Cardiac septum (tissue), 1 donor: ENCODE measurements at regions not wholly inside any gene's neighbourhood (a gene's known extent, or its start where the extent isn't known, plus 50 kb on each side); places are given as distances from the start of the nearest gene placed in this dataset.
"Not testable (repeated sequence)": the region's sequence is repeated elsewhere in the genome, so short reads cannot be mapped to it uniquely, and the experiment has no call there.

ENCODE experiments used
- DNase-seq: peaks from one replicate; pipeline ENCODE4 v3.0.0-alpha.2; 2020; ENCODE audit warnings: low spot score
- intact Hi-C: fragments of 100-400 bp; cut with DNase I; formaldehyde crosslinking; loops from one replicate; pipeline ENCODE4 v1.14.0; 2022
- donor health status: DM: no; HTN: no; CAD: no.

DNA sequence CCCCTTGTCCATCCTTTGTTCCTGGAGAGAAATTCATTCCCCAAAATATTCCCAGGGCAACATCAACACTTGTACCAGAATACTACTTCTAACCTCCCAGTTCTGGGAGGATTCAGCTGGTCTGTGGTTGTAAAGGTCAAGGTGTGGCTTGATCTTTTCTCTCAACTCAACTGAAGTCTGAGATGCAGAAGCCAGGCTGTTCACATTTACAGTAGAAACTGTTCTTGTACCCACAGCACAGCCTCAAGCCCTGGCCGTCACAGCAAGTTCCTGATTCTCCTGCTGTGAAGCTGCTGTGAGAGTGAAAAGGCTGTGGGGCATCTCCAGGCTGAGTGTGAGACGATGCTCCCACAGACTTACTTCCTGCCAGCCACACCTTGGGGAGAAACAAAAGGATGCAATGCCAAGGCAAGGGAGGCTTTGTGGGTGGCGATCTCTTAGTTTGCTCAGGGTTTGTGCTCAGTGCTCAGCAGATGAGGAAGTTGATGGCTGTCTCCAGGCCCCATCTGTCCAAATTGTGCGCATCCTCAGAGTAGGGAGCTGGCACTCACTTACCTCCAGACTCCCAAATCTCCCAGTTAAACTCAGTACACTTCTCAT is 143.9 kb upstream of the FOXA2 start:
- intact Hi-C loops, result no loop called here
- no peak for DNase-seq

DNA sequence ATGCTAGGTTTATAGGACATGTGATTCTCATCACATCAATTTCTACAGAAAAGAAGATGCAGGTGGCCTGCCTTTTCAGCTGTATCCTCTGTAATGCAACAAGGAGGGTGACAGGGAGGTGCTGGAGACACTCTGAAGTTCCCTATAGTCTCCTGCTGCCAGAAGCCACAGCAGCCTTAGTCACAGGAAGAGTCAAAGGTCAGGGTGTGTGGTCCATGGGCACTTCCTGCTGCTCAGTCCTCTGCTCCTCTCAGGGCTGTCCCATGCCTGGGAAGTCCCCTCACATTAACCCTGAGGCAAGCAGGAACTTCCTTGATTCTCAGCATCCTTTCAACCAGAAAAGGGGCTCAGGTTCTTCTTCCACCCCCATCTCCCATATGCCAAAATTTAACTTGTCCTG is 144.8 kb upstream of the FOXA2 start:
- no peak for DNase-seq
- intact Hi-C loops, result no loop called here

DNA sequence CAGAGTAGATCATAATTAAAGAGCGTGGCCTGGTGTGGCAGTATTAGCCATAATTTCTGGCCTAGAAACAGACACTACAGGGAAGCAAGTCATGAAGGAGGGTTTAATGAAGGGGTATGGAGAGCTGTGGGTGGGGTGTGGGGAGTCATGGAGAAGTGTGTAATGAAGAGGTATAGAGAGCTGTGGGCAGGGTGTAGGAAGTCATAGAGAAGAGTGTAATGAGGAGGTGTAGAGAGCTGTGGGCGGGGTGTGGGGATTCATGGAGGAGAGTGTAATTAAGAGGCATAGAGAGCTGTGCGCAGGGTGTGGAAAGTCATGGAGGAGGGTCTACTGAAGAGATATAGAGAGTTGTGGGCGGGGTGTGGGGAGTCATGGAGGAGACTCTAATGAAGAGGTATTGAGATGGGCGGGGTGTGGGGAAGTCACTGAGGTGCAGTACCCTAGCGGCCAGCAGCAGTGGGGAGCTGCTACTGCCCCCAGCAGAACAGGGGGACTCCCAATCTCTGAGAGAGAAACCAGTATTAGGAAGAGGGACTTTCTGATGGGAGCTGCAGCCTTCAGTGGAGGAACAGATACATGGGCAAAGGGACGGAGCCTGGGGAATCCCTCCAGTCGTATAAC is 145.4 kb upstream of the FOXA2 start:
- intact Hi-C loops, result no loop called here
- no peak for DNase-seq

DNA sequence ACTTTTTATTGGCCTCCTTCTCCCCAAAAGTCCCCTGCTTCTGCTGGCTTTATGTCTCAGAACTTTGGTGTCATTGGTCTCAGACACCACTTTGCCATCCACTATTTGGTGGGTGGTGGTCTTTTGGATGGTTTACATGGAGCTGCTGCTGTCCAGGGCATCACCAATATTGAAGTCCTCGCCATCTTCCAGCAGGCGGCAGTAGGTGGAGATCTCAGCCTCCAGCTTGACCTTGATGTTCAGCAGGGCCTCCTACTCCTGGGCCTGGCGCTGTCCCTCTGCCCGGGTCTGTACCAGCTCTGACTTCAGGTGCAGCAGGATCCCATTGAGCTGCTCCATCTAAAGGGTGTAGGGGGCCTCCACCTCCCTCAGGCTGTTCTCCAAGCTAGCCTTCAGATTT is 148.4 kb upstream of the FOXA2 start:
- intact Hi-C loops, result no loop called here
- DNase-seq, result no peak

DNA sequence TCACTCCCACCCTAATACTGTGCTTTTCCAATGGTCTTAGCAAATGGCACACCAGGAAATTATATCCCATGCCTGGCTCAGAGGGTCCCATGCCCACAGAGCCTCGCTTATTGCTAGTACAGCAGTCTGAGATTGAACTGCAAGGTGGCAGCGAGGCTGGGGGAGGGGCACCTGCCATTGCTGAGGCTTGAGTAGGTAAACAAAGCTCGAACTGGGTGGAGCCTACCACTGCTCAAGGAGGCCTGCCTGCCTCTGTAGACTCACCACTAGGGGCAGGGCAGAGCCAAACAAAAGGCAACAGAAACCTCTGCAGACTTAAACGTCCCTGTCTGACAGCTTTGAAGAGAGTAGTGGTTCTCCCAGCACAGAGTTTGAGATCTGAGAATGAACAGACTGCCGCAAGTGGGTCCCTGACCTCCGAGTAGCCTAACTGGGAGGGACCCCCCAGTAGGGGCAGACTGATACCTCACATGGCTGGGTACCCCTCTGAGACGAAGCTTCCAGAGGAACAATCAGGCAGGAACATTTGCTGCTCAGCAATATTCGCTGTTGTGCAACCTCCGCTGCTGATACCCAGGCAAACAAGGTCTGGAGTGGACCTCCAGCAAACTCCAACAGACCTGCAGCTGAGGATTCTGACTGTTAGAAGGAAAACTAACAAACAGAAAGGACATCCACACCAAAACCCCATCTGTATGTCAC is 150.7 kb upstream of the FOXA2 start:
- intact Hi-C loops, DNase-seq: not testable (repeated sequence)

DNA sequence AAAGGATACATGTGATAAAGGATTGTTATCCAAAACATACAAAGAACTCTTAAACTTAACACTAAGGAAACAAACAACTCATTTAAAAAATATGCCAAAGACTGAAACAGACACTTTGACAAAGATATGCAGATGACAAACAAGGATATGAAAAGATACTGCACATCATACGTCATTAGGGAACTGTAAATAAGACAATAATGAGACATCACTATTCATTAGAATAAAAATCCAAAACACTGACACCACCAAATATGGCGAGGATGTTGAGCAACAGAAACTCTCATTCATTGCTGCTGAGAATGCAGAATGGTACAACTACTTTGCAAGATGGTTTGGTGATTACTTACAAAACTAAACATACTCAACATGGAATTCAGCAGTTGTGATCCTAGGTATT is 156.5 kb upstream of the FOXA2 start:
- DNase-seq, result no peak
- intact Hi-C loops, result no loop called here

DNA sequence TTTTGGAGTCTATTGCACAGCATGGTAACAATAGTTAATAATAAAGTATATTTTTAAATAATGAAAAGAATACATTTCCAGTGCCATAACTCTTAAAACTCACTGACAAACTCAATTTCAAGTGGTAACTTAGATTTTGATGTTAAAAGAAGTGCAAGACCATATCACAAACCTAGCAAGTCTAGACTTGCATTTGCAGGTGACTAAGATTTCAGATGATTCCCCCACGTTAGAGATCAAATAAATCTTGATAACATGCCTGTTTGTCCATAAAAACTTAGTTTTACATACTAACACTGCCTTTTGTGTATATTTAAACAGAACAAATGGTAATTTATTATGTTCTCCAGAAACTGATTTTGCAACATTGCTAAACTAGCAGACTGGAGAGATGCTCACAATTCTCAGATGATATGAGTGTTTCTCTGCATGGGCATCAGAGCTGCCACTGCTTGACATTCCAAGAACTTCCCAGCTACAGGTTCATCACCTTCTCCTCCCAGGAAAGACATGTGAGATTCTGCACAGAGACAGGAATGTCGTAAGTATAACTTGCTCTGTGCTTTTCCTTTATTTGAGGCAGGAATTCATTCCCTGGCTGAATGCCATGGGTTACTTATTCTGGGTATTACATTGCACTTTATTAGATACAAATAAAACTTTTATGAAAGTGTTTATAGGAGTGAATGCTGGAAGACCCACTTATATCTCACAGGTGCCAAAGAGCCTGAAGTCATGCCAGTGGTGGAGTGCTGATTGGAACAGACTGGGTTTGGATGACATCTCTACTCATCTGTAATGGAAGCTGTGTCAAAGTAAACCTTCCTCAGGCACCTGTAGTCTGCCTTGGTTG is 160.2 kb upstream of the FOXA2 start:
- no peak for DNase-seq
- intact Hi-C loops, result no loop called here

DNA sequence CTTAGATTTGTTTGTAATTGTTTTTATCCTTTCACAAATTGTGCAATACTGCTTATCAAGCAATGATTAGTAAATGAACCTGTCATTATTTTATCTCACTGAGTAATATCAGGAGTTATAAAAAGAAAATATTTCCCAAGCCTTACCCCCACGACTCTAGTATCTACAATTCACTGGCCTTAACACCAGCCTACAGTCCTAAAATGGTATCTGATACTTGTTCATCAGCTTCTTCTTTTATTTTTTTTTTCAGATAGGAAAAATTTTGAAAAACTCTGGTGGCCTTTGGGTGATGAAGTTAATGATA is 160.8 kb upstream of the FOXA2 start:
- DNase-seq, result no peak
- intact Hi-C loops, result no loop called here

DNA sequence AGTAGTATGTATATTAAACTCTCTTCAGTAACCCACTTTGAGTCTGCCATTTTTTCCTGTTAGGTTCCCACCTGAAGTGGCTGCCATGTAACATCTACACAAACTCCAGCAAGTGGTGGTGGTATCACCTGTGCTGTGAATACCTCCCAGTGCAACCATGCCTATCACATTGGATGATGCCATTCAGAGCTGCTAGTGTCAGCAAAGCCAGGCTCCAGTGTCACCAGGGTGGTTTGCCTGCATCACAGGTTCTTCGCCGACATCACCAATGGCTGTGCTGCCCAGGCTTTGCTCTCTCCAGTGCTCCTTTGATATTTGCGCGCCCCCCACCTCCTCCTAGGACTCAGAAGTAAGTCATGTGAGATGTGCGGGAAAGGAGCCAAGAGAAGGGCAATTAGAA is 162.6 kb upstream of the FOXA2 start:
- no peak for DNase-seq
- intact Hi-C loops, result no loop called here

DNA sequence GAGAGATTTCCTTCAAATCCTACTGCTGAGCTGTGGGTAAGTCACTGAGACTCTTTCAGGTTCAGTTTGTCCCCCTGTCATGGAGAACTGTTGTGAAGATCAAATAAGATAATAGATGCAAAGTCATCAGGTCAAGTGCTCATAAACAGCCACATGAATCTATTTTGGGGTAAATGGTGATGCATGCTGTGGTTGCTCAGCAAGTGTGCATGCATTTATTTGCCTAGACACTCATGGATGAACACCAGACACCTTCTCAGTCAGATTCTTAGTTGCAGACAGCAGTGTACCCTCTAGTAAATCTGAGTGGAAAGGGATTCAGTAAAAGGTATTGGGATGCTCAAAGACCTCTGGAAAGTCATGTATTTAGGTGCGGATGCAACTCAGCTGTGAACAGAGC is 168.0 kb upstream of the FOXA2 start:
- DNase-seq, result no peak

DNA sequence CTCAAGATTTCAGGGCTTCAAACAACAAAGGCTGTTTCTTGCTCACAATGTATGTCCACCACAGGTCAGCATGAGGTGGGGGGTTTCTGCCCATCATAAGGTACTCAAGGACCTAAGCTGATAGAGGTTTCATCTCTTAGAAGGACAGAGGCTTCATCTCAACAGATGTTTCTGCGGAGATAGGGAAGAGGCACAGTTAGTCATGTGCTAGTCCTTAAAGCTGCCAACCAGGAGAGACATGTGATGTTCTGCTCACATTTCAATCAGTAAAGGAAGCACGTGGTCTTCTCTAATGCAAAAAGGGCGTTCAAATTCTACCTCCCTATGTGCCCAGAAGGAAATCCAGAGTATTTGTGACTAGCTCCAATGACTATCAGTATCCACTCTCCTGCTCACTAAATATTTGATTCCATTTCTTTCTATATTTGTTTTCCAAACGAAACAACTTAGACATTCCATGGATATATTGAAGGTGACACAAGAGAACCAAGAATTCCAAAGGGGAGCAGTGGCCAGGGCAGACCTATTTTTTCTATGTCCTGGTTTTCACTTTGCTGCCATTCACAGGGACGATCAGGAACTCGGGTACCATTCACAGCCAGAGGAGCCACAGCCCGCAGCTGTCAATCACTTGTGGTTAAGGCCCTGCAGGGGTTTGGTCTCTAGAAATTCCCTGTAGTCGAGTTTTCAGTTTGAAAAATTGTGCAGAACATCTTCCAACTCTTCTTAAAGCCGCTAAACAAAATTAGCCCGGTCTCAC is 173.2 kb upstream of the FOXA2 start:
- DNase-seq, result no peak
- intact Hi-C loops, result no loop called here

More for the DNA sequence above, 168.0 kb upstream of the FOXA2 start:
- intact Hi-C loops, result no loop called here

DNA sequence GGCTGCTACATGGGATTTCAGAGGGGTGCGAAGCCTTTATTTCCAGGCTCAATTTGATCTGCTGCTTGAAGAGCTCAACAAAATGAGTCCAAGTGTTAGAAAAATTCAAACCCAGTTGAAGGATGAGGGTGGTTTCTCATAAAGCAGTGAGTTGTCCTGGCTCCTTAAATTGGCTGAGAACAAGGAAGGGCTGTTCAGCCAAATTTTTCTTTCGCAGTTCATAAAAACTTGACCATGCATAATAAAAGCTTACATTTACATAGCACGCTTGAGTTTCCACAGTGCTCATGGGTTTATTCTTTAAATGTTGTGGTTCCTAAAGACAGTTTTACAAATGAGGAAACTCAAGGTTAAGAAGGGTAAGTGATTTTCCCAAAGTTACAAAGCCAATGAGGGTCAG is 174.4 kb upstream of the FOXA2 start:
- DNase-seq, result no peak
- intact Hi-C loops, result no loop called here

DNA sequence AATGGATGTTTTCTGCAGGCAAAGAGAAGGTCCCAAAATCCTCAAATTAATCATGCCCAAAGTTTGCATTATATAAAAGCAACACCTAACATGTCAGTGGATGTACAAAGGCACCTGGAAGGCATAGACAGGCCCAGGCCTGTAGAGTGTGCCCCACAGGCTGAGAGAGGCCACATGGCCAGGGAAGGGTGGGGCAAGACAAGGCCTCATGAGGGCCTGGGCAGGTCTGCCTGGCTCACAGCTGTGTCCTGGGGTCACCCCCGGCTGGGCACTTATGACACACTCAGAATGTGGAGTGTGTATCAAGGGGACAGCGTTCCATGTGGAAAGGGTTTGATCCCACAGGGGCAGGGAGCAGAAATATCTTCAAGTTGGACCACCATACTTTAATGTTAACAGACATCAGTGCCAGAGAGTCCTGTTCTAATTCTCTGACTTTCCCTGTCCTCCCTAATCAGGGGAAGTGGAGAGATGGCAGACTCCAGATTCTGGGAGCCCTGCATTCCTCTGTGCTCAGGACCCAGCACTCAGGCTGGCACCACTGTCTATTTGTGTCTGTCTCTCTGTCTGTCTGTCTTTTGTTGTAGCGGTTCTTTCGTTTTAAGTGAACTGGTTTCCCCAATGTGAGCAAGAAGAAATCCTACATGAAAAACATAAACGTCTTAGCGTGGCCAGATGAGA is 178.3 kb upstream of the FOXA2 start:
- no peak for DNase-seq
- intact Hi-C loops, result no loop called here

DNA sequence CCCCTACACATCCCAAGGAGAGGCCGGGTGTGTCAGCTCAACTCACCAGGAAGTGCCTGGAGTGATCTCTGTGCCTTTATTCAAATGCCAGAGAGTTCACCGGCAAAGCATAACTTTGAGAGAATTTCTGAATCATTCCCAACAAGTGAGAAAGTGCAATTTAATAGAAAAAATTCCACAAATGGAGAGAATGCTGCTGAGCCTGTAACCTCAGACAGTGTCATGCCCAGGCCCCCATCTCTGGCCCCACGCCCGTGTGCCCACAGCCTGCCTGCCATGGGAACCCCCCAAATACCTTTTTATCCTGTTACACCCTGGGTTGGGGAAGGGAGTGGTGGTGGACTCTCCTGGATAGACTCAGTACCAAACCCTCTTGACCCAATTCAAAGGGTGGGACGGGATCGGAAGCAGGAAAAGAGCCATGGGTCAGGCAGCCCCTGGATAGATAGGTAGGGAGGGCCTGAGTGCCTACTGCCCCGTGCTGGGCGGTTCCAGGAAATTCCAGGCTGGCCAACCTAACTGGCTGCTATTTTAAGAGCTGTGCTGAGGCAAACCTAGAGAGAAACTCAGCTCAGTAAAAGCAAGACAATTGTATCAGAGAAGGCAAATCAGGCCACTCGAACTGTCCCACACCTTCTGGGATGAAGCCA is 179.0 kb upstream of the FOXA2 start:
- peak; percentile 84 for DNase-seq

DNA sequence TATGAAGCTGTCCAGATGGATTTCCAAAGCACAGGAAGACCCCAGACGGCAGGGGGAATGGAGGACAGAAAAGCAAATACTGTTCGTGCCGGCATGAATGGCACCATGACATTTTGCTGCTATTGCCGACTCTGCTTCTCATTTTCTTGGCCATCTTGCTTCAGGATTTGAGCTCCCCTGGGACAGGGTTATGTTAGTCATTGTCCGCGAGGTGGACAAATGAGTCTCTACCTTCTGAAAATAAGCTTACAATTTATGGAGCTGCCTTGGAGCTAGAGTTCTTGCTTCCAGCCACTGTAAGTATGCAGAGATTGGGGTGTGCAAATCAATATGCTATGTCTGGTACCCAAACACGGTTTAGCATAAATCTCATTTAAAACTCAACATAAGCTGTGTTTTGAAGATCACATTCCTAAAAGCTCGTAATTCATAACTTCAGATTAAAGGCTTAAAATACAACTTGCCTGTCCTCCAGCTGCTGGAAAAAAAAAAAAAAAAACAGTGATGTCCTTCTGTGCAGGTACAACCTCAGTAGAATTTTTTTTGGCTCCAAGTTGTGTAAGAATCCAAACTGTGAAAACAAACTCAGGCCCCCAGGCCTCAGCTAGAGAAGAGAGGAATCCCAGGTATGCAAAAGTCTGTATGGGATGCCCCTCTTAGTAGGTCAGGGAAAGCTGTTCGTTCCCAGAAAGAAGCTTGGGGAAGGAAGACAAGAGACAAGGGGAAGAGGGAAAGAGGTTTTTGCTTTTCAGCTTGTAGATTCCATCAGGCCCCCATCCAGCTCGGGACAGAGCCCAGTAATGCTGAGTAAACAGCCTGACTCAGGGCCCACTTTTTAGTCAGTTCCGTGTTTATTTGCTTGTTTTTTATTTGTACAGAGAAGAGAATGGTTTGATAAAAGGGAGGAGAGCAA is 184.2 kb upstream of the FOXA2 start:
- intact Hi-C loops, result no loop called here
- no peak for DNase-seq

More for the DNA sequence above, 179.0 kb upstream of the FOXA2 start:
- intact Hi-C loops, result no loop called here

DNA sequence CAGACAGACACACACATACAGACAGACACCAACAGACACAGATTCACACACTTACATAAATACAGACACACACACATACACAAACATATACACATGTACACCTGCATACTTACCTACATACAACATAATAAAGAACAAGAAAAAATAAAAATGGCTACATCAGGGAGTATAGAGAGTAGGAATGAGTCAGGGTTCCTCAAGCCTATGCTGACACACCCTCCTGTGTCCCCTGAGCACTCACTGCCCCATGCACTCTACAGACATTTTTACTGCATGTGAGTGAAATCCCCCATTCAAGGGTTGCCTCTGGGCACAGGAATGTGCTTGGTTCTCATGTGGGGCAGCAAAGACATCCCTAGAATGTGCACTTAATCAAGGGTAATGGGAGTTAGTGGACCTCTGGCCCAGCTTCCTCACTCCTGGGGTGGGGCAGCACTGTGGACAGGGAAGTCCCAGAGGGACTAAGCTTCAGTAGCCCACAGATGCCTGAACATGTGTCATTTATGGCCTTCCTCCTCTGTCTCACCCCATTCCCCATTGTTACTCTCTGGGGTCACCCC is 185.9 kb upstream of the FOXA2 start:
- intact Hi-C loops, result no loop called here
- no peak for DNase-seq

DNA sequence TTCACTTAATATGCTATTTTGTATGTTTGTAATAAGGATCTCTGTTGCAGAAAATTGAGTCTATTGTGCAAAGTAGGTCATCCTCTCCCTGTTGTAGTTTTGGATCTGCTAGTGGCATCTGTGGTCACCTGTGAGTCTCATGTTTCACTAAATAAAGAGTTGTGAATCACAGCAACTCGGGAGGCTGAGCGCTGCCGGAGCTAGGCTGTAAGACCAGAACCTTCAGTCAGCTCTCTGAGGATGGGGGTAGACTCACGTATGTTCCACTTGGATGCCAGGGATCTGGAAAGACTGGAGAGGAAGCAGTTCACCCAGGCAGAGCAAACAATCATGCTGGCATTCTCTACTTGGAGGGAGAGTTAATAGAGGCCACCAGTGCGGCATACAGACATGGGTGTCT is 187.3 kb upstream of the FOXA2 start:
- DNase-seq, result no peak
- intact Hi-C loops, result no loop called here

DNA sequence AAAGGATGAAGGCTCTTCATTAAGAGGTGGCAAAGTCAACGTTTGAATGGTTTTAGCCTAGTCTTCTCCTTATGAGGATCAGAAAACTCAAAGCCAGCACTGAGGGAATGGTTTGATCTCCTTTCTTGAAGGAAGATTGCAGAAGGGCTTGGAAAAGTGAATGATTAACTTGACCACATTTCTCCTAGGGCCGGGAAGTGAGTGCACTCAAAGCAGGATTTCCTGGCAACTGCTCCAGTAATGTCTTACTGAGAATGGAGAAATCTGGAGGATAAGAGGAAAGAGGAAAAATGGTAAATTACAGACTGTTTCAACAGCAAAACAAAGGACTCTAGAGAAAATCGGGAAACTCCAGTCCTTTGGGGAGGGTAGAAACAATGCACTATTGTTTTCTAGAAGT is 189.0 kb upstream of the FOXA2 start:
- intact Hi-C loops, result no loop called here
- DNase-seq, result no peak
